Right atrium auricular region (tissue), 2 donors: ENCODE measurements at regions not wholly inside any gene's neighbourhood (a gene's known extent, or its start where the extent isn't known, plus 50 kb on each side); places are given as distances from the start of the nearest gene placed in this dataset.

Source experiments
- DNase-seq: peaks from one replicate; pipeline ENCODE4 v3.0.0-alpha.2; 2019; ENCODE audit warnings: low spot score
- H3K27ac ChIP-seq, 2 donors: fragments of 200-600 bp; sonication (generic); 1 replicate in 1 of 2; 2 replicates in 1 of 2; pipeline ENCODE4 v1.5.1; 2016 to 2019
- H3K27me3 ChIP-seq, 2 donors: fragments of 200-600 bp; sonication (generic); one replicate each; pipeline versions ENCODE4 v1.5.1 to v1.6.0; 2017 to 2019
- H3K36me3 ChIP-seq: fragments of 200-600 bp; sonication (generic); one replicate; pipeline ENCODE4 v1.5.1; 2016
- H3K4me1 ChIP-seq, 2 donors: fragments of 200-600 bp; sonication (generic); one replicate each; pipeline versions ENCODE4 v1.5.1 to v1.6.0; 2017 to 2019
- H3K4me3 ChIP-seq, 2 donors: fragments of 200-600 bp; sonication (generic); 1 replicate in 1 of 2; 2 replicates in 1 of 2; pipeline ENCODE4 v1.5.1; 2017 to 2019; ENCODE audit warnings: mild to moderate bottlenecking in 1 of 2, moderate library complexity in 1 of 2
- H3K9me3 ChIP-seq, 2 donors: fragments of 200-600 bp; sonication (generic); one replicate each; pipeline ENCODE4 v1.5.1; 2019
- CTCF ChIP-seq, 2 donors: fragments of 200-600 bp; sonication (generic); IDR thresholded peaks; one replicate each; pipeline ENCODE4 v1.5.1; 2019; ENCODE audit warnings: antibody characterized with exemption in 2 of 2

GRCh38 chr10:76631036-76631670 lies 1006.5 kb downstream of the KCNMA1 start:
- H3K27ac ChIP-seq, result no peak overlapping the region
- peaks cover 0 to 21% of the 10 kb centered on the region in 2 donors for H3K4me1 ChIP-seq

GRCh38 chr10:76628801-76629200 lies 1008.8 kb downstream of the KCNMA1 start:
- DNase-seq, result no peak
- Histone ChIP-seq H3K9me3 (no peaks in the 10 kb centered on the region), H3K27ac (no peak overlapping the region), H3K4me3 (no peak overlapping the region), H3K27me3 (no peaks in the 10 kb centered on the region), H3K36me3 (no peaks in the 10 kb centered on the region), H3K4me1 (peaks cover 0 to 21% of the 10 kb centered on the region in 2 donors)
- TF ChIP-seq CTCF (IDR thresholded peaks at IDR 0.05), result no peak

More at GRCh38 chr10:76631036-76631670, 1006.5 kb downstream of the KCNMA1 start:
- no peaks in the 10 kb centered on the region for H3K9me3 ChIP-seq
- no peak for DNase-seq
- no peaks in the 10 kb centered on the region for H3K36me3 ChIP-seq
- no peak for TF ChIP-seq CTCF (IDR thresholded peaks at IDR 0.05)
- H3K27me3 ChIP-seq, result no peaks in the 10 kb centered on the region
- H3K4me3 ChIP-seq, result no peak overlapping the region

- no peak for TF ChIP-seq CTCF (IDR thresholded peaks at IDR 0.05)
- Histone ChIP-seq H3K27ac (peak overlapping the region in 1 of 2 donors; percentile 6), H3K4me3 (no peak overlapping the region), H3K9me3 (no peaks in the 10 kb centered on the region), H3K36me3 (no peaks in the 10 kb centered on the region), H3K4me1 (peaks cover 0 to 10% of the 10 kb centered on the region in 2 donors), H3K27me3 (no peaks in the 10 kb centered on the region)
- DNase-seq, result no peak
Observed at GRCh38 chr10:76626386-76626785, 1011.2 kb downstream of the KCNMA1 start.

GRCh38 chr10:76624470-76624869 lies 1013.1 kb downstream of the KCNMA1 start:
- TF ChIP-seq CTCF (IDR thresholded peaks at IDR 0.05), result no peak

GRCh38 chr10:76621886-76622620 lies 1015.6 kb downstream of the KCNMA1 start:
- no peak for TF ChIP-seq CTCF (IDR thresholded peaks at IDR 0.05)
- no peaks in the 10 kb centered on the region for H3K36me3 ChIP-seq
- no peak overlapping the region for H3K4me3 ChIP-seq
- H3K4me1 ChIP-seq, result peaks cover 0 to 5% of the 10 kb centered on the region in 2 donors
- H3K27ac ChIP-seq, result no peak overlapping the region
- no peak for DNase-seq
- H3K27me3 ChIP-seq, result no peaks in the 10 kb centered on the region
- H3K9me3 ChIP-seq, result no peaks in the 10 kb centered on the region

More at GRCh38 chr10:76624470-76624869, 1013.1 kb downstream of the KCNMA1 start:
- H3K36me3 ChIP-seq, result no peaks in the 10 kb centered on the region
- no peak for DNase-seq
- H3K9me3 ChIP-seq, result no peaks in the 10 kb centered on the region
- peaks cover 0 to 5% of the 10 kb centered on the region in 2 donors for H3K4me1 ChIP-seq
- H3K27ac ChIP-seq, result no peak overlapping the region
- H3K27me3 ChIP-seq, result no peaks in the 10 kb centered on the region
- H3K4me3 ChIP-seq, result no peak overlapping the region
